ENCODE measurements at regions not wholly inside any gene's neighbourhood (a gene's known extent, or its start where the extent isn't known, plus 50 kb on each side); places are given as distances from the start of the nearest gene placed in this dataset.

DNA sequence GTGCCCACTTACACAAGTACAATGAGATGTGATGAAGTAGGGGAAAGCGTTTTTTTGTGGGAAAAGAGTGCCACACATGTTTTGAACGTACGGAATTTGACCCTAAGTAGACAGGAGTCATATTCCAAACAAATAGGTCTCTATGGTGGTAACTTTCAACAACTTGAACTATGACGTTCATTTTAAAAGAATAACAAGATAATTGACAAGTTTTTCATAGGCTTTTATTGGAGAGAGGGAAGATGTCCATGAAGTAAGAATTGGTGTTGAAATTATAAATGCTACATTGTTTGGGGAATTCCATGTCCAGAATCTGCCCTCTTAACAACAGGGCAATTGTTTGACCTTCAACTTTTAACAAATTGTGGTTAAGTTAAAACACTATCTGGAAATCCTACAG lies 126.5 kb downstream of the GASK1B start:
- no peaks in the 10 kb centered on the region for H3F3A ChIP-seq (ENCODE audit: control insufficient read depth, insufficient read depth)
- no peaks in the 10 kb centered on the region for H3K79me2 ChIP-seq (ENCODE audit: control insufficient read depth, low read length)
- no peaks in the 10 kb centered on the region for H3K9me3 ChIP-seq (ENCODE audit: control insufficient read depth, insufficient read depth, low read length)
- no peaks in the 10 kb centered on the region for H3K36me3 ChIP-seq (ENCODE audit: control insufficient read depth, low read length)
- H3K4me2 ChIP-seq (ENCODE audit: low read length), result no peak overlapping the region
- TF ChIP-seq, protein P1, sequence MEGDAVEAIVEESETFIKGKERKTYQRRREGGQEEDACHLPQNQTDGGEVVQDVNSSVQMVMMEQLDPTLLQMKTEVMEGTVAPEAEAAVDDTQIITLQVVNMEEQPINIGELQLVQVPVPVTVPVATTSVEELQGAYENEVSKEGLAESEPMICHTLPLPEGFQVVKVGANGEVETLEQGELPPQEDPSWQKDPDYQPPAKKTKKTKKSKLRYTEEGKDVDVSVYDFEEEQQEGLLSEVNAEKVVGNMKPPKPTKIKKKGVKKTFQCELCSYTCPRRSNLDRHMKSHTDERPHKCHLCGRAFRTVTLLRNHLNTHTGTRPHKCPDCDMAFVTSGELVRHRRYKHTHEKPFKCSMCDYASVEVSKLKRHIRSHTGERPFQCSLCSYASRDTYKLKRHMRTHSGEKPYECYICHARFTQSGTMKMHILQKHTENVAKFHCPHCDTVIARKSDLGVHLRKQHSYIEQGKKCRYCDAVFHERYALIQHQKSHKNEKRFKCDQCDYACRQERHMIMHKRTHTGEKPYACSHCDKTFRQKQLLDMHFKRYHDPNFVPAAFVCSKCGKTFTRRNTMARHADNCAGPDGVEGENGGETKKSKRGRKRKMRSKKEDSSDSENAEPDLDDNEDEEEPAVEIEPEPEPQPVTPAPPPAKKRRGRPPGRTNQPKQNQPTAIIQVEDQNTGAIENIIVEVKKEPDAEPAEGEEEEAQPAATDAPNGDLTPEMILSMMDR (IDR thresholded peaks at IDR 0.05; ENCODE audit: low read depth, low read length, poor library complexity, severe bottlenecking), result no peak
- TF ChIP-seq EZH2phosphoT487 (IDR thresholded peaks at IDR 0.05; ENCODE audit: borderline replicate concordance, low read length), result no peak
- no peaks in the 10 kb centered on the region for H3K9me2 ChIP-seq (replicated peaks; ENCODE audit: control insufficient read depth, low read length)
- H3K27me3 ChIP-seq (ENCODE audit: control insufficient read depth, low read length), result no peaks in the 10 kb centered on the region
- no peaks in the 10 kb centered on the region for H4K20me1 ChIP-seq (ENCODE audit: control insufficient read depth, insufficient read depth, low read depth, low read length)
- H3K4me3 ChIP-seq (ENCODE audit: low read length), result no peak overlapping the region
- H3K27ac ChIP-seq (ENCODE audit: low read depth, low read length), result no peak overlapping the region
- no peaks in the 10 kb centered on the region for H3K4me1 ChIP-seq (ENCODE audit: control insufficient read depth, low read length)

DNA sequence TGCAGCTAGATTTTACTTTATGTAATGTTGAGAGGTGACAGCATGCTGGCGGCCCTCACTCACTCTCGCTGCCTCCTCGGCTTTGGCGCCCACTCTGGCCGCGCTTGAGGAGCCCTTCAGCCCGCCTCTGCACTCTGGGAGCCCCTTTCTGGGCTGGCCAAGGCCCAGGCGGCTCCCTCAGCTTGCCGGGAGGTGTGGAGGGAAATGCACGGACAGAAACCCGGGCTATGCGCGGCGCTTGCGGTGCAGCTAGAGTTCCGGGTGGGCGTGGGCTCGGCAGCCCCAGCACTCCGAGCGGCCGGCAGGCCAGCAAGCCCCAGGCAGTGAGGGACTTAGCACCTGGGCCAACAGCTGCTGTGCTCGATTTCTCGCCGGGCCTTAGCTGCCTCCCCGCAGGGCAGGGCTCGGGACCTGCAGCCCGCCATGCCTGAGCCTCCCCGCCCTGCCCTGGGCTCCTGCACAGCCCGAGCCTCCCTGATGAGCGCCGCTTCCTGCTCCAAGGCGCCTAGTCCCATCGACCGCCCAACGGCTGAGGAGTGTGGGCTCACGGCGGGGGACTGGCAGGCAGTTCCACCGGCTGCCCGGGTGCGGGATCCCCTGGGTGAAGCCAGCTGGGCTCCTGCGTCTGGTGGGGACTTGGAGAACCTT lies 128.7 kb downstream of the GASK1B start:
- H3K4me1 ChIP-seq (ENCODE audit: control insufficient read depth, low read length), result no peaks in the 10 kb centered on the region
- no peaks in the 10 kb centered on the region for H3K9me3 ChIP-seq (ENCODE audit: control insufficient read depth, insufficient read depth, low read length)
- no peak overlapping the region for H3K4me2 ChIP-seq (ENCODE audit: low read length)
- H3K4me3 ChIP-seq (ENCODE audit: low read length), result no peak overlapping the region
- H3K9me2 ChIP-seq (replicated peaks; ENCODE audit: control insufficient read depth, low read length), result no peaks in the 10 kb centered on the region
- H3K27ac ChIP-seq (ENCODE audit: low read depth, low read length), result no peak overlapping the region
- no peaks in the 10 kb centered on the region for H3K36me3 ChIP-seq (ENCODE audit: control insufficient read depth, low read length)
- TF ChIP-seq EZH2phosphoT487 (IDR thresholded peaks at IDR 0.05; ENCODE audit: borderline replicate concordance, low read length), result no peak
- TF ChIP-seq, protein P1 (IDR thresholded peaks at IDR 0.05; ENCODE audit: low read depth, low read length, poor library complexity, severe bottlenecking), result no peak
- H4K20me1 ChIP-seq (ENCODE audit: control insufficient read depth, insufficient read depth, low read depth, low read length), result no peaks in the 10 kb centered on the region
- no peaks in the 10 kb centered on the region for H3F3A ChIP-seq (ENCODE audit: control insufficient read depth, insufficient read depth)
- H3K27me3 ChIP-seq (ENCODE audit: control insufficient read depth, low read length), result no peaks in the 10 kb centered on the region
- no peaks in the 10 kb centered on the region for H3K79me2 ChIP-seq (ENCODE audit: control insufficient read depth, low read length)

DNA sequence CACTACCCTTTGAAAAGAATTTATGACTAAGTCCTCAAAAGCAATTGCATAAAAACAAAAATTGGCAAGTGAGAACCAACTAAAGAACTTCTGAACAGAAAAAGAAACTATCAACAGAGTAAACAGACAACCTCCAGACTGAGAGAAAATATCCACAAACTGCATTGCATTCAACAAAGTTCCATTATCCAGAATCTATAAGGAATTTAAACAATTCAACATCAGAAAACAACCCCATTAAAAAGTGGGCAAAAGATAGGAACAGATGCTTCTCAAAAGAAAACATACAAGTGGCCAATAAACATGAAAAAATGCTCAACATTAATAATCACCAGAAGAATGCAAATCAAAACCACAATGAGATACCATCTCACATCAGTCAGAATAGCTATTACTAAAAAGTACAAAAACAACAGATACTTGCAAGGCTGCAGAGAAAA lies 130.2 kb downstream of the GASK1B start:
- Histone ChIP-seq H3K27me3 (ENCODE audit: control insufficient read depth, low read length) (no peaks in the 10 kb centered on the region), H3K36me3 (ENCODE audit: control insufficient read depth, low read length) (no peaks in the 10 kb centered on the region), H3K9me3 (ENCODE audit: control insufficient read depth, insufficient read depth, low read length) (no peaks in the 10 kb centered on the region), H3K79me2 (ENCODE audit: control insufficient read depth, low read length) (no peaks in the 10 kb centered on the region), H3F3A (ENCODE audit: control insufficient read depth, insufficient read depth) (no peaks in the 10 kb centered on the region), H3K9me2 (replicated peaks; ENCODE audit: control insufficient read depth, low read length) (no peaks in the 10 kb centered on the region), H3K4me2 (ENCODE audit: low read length) (no peak overlapping the region), H3K27ac (ENCODE audit: low read depth, low read length) (no peak overlapping the region), H3K4me3 (ENCODE audit: low read length) (no peak overlapping the region), H4K20me1 (ENCODE audit: control insufficient read depth, insufficient read depth, low read depth, low read length) (no peaks in the 10 kb centered on the region), H3K4me1 (ENCODE audit: control insufficient read depth, low read length) (no peaks in the 10 kb centered on the region)
- TF ChIP-seq EZH2phosphoT487 (IDR thresholded peaks at IDR 0.05; ENCODE audit: borderline replicate concordance, low read length), result no peak
- TF ChIP-seq, protein P1 (IDR thresholded peaks at IDR 0.05; ENCODE audit: low read depth, low read length, poor library complexity, severe bottlenecking), result no peak

All from DOHH2 (cell line).